H1 (cell line): ENCODE measurements at regions not wholly inside any gene's neighbourhood (a gene's known extent, or its start where the extent isn't known, plus 50 kb on each side); places are given as distances from the start of the nearest gene placed in this dataset.

Experiments used
- CBX5 ChIP-seq: fragments of 300-800, 300-1000 bp; sonication (generic); IDR thresholded peaks from 2 replicates; pipeline ENCODE4 v1.7.1; 2016; ENCODE audit warnings: antibody characterized with exemption, low read length, low read depth
- CTCF ChIP-seq, 3 experiments: IDR thresholded peaks; 1 replicate in 2 of 3; 2 replicates in 1 of 3; pipeline versions ENCODE4 v1.5.1 to v1.6.1; 2011; ENCODE audit warnings: low read length in 3 of 3, mild to moderate bottlenecking in 3 of 3, inconsistent platforms in 2 of 3, low read depth in 1 of 3, moderate library complexity in 1 of 3; ENCODE audit not compliant: insufficient read depth in 1 of 3; ENCODE audit errors: control extremely low read depth in 1 of 3
- NRF1 ChIP-seq: IDR thresholded peaks from 2 replicates; pipeline ENCODE4 v1.6.1; 2011; ENCODE audit warnings: mild to moderate bottlenecking, low read depth, low read length, improper control_type of control experiment
- PHF8 ChIP-seq: fragments of 200-600 bp; sonication (generic); conservative IDR thresholded peaks from 2 replicates; pipeline ENCODE4 v1.7.1; 2012; ENCODE audit warnings: low read depth, mild to moderate bottlenecking, inconsistent platforms, low read length, moderate library complexity
- POLR2A ChIP-seq, 2 experiments: IDR thresholded peaks; 1 replicate in 1 of 2; 2 replicates in 1 of 2; pipeline ENCODE4 v1.6.1; 2011; ENCODE audit warnings: low read depth in 2 of 2, low read length in 2 of 2, mild to moderate bottlenecking in 2 of 2; ENCODE audit errors: control extremely low read depth in 1 of 2
- POLR2AphosphoS5 ChIP-seq: IDR thresholded peaks from 2 replicates; pipeline ENCODE4 v1.6.1; 2011; ENCODE audit warnings: low read depth, low read length
- RBBP5 ChIP-seq: IDR thresholded peaks from 2 replicates; pipeline ENCODE4 v1.7.1; 2012; ENCODE audit warnings: low read depth, mild to moderate bottlenecking, inconsistent platforms, low read length, moderate library complexity, borderline replicate concordance
- SIN3A ChIP-seq, 2 experiments: IDR thresholded peaks in 1 of 2; conservative IDR thresholded peaks in 1 of 2; 2 replicates each; pipeline ENCODE4 v1.6.1; 2011 to 2012; ENCODE audit warnings: low read length in 2 of 2, improper control_type of control experiment in 1 of 2, low read depth in 1 of 2, mild to moderate bottlenecking in 1 of 2
- TBP ChIP-seq: IDR thresholded peaks from 2 replicates; pipeline ENCODE4 v1.6.1; 2011; ENCODE audit warnings: low read depth, low read length, improper control_type of control experiment

- TF ChIP-seq SIN3A (conservative IDR thresholded peaks at IDR 0.05 in 1 of 2, IDR thresholded peaks at IDR 0.05 in 1 of 2; ENCODE audit: low read depth in 1 of 2, low read length in 2 of 2) (no peak), CTCF (IDR thresholded peaks at IDR 0.05; ENCODE audit: control extremely low read depth in 1 of 3, insufficient read depth in 1 of 3, low read depth in 1 of 3, low read length in 3 of 3) (no peak), TBP (no peak), POLR2A (IDR thresholded peaks at IDR 0.05; ENCODE audit: control extremely low read depth in 1 of 2, low read depth in 2 of 2, low read length in 2 of 2) (no peak), NRF1 (no peak), RBBP5 (no peak), POLR2AphosphoS5 (no peak), PHF8 (no peak), CBX5 (no peak)
Observed at GRCh38 chr6:23969344-23969743, 156.7 kb upstream of the NRSN1 start.
